SHP77 (cell line): ENCODE measurements at regions not wholly inside any gene's neighbourhood (a gene's known extent, or its start where the extent isn't known, plus 50 kb on each side); places are given as distances from the start of the nearest gene placed in this dataset.

Experiments used
- DNase-seq, 2 experiments: peaks; one replicate each; lab custom pipeline; 2025; lab: John Stamatoyannopoulos, UW

DNA sequence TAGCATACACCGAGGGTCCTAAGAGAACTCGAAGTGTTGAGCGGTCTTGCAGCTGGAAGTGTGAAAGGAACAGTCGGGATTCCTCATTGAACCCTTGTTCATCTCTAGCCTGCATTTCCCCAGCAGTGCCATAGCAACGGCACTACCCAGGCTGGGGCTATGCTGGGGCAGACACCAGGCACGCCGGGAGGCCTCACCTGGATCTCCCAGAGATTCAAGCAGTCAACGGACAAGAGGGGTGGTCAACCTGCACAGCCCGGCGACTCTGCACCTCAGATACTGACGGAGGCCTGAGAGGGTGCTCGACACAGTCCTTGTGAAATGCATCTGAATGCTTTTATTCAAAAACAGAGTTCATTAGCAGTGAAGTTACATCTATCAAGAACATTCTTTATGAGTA lies 604.2 kb downstream of the GALR1 start:
- no peak for DNase-seq

DNA sequence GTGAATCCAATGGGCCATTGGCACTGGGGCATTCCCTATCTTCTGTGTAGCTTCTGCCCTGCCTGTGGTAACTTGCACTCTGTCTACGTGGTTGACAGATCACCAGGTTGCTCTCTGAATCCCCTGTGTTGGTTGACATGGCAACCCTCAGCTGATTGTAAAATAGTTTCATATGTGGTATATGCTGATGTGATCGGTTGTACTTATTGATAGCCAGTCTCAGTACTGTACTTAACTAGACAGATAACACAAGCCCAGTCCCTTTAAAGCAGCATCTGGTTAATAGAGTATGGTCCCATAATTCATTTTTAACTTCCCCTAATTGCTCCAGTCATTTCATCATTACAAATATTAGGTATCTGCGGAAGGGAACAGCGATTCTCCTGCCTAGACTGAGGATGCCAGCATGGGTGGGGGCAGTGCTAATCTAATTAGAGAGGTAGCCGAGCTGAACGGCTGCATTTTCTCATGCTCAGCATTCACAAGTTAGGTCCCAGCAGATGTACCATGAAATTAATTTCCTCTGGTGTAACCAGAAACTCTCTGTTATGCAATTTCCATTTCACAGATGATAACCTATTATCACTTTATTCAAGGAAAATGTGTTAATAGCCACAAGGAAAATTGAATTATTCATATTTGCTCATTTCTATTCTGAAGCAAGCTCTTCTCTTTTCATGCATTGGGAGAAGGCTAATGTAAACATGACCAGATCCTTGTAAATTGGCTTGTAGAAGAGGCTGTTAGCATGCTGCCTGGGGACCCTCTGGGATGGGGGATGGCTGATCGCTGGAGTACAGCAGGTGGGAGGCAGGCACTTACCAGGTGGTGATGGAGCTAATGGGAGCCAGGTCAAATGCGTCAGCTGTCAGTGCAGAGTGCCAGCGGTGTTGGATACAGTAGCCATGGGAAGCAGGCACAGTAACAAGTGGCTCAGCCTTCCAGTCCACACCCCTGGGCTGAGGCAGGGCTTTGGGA lies 608.3 kb downstream of the GALR1 start:
- DNase-seq: peak; percentile 57

GRCh38 chr18:77859634-77860033 lies 610.0 kb downstream of the GALR1 start:
- DNase-seq: no peak

GRCh38 chr18:77862066-77862757 lies 612.6 kb downstream of the GALR1 start:
- DNase-seq: no peak

DNA sequence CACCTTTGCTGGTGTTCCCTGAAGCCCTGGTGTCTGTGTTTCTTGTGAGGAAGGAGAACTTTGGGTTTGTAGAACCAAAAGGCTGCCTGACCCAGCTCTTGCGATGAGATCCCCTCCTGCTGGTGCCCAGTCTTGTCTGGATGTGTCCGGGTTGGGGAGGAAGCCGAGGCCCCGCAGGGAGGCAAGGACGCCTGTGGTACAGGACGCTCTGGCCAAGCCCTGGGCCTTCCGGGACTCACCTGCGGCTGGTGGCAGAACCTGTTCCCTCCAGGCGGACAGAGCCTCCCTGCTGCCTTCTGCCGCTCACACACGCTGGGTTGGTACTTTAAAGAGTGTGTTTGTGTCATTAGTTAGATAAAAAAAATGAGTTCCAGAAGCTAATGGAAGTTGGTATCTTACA lies 616.2 kb downstream of the GALR1 start:
- no peak for DNase-seq

GRCh38 chr18:77866351-77866750 lies 616.7 kb downstream of the GALR1 start:
- no peak for DNase-seq

DNA sequence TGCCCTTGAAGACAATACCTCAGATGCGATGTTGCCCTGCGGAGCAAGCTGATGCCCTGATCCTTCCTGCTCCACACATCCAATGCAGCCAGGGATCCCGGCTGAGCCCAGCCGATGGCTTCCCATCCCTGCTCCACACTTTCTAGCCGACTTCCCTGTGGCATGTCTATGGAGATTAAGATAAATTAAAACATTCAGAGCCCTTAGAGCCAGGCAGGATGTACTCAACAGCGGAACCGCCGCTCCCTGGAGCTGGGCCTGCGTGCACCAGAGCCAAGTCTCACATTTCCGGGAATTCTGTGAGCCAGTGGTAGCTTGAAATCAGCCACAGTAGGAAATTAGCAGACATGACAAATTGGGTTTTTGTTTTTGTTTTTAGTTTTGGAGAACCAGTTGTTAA lies 620.6 kb downstream of the GALR1 start:
- DNase-seq: no peak

DNA sequence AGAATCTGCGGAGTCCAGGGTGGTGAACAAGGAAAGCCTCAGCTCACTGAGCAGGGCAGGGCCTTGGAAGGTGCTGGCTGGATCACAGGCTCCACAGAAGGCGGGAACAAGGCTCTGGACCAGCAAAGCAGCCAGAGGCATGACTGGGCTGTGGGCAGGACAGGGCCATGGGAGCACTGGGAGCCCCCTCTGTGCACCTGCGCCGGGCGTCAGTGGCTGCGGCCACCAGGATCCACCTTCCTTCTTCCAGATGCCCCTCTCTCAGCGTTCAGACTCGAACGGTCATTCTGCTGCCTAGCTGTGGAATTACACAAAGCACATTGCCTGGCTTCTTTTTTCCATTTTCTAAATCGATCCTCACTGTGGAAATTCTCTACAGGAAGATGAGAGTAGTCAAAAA lies 621.2 kb downstream of the GALR1 start:
- DNase-seq: no peak

GRCh38 chr18:77872166-77872565 lies 622.5 kb downstream of the GALR1 start:
- DNase-seq: no peak

- DNase-seq: no peak
Measured at GRCh38 chr18:77876319-77876865, 626.7 kb downstream of the GALR1 start.

DNA sequence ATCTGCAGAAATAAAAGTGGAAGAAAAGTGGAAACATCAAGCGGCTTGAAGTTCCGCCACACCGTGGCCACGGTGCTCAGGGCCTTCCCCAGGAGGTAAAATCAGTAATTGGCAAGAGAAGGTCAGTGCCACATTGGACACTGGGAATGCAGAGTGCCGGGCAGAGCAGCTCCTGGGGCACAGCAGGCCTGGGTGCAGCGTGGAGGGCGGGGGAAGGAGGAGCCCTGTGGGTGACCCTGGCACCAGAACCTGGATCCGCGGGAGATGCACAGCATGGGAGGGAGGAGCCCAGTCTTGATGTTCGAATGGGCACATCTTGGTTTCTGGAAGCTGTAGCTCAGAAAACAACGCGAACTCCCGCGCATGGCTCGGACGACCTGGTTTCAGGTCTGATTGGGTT lies 630.2 kb downstream of the GALR1 start:
- DNase-seq: no peak

- DNase-seq: no peak
Measured at GRCh38 chr18:77884454-77884853, 634.8 kb downstream of the GALR1 start.

DNA sequence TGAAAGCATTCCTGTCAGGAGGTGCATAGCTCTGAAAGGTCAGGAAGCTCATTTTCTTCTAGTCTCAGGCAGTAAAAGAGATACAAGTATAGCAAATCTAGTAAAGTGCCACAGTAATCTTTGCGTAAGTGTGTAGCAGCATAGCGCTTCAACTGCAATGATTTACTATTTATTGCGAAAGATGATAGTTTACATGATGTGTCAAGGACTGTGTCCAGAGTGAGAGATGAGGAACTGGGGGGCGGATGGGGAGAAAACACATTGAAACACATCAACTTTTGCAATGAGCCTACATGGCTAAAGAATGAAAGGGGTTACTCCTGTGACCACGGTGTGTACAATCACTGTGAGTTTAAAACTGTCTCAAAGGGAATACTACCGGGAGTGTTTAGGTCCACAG lies 644.4 kb downstream of the GALR1 start:
- no peak for DNase-seq

- no peak for DNase-seq
Measured at GRCh38 chr18:77895250-77895649, 645.6 kb downstream of the GALR1 start.

- no peak for DNase-seq
Measured at GRCh38 chr18:77896586-77897252, 647.1 kb downstream of the GALR1 start.

GRCh38 chr18:77897606-77898005 lies 648.0 kb downstream of the GALR1 start:
- DNase-seq: no peak

GRCh38 chr18:77899972-77900754 lies 650.5 kb downstream of the GALR1 start:
- peak; percentile 11 to 54 for DNase-seq

- no peak for DNase-seq
Measured at GRCh38 chr18:77905011-77905410, 655.4 kb downstream of the GALR1 start.

DNA sequence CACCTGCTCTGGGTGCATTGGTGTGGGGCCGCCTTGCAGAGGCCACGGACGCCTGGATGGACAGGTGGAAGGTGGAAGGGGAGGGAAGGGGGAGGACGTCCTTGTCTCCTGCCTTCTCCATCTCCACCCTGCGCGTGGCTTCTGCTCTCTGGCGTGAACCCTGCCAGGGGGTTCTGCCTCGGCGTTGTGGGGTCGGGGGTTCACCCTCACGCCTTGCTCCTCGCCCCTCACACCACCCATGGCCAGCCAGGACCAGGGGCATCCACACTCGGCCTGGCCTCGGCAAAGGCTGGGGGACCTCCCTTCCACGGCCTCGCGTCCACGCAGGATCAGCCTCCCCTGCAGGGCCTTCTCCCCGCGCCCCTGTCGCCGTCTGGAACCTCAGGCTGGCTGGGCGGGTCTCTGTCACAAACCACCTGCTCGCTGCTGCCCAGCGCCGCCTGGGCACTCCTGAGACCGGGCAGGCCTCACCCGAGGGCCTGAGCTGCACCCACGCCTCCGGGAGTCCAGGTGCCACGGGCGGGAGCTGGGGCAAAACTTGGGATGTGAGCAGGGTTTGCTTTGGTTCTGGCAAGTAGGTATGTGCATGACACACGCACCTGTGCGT lies 655.9 kb downstream of the GALR1 start:
- DNase-seq: no peak

GRCh38 chr18:77906103-77906892 lies 656.6 kb downstream of the GALR1 start:
- DNase-seq: no peak
